ENCODE measurements at regions not wholly inside any gene's neighbourhood (a gene's known extent, or its start where the extent isn't known, plus 50 kb on each side); places are given as distances from the start of the nearest gene placed in this dataset.

DNA sequence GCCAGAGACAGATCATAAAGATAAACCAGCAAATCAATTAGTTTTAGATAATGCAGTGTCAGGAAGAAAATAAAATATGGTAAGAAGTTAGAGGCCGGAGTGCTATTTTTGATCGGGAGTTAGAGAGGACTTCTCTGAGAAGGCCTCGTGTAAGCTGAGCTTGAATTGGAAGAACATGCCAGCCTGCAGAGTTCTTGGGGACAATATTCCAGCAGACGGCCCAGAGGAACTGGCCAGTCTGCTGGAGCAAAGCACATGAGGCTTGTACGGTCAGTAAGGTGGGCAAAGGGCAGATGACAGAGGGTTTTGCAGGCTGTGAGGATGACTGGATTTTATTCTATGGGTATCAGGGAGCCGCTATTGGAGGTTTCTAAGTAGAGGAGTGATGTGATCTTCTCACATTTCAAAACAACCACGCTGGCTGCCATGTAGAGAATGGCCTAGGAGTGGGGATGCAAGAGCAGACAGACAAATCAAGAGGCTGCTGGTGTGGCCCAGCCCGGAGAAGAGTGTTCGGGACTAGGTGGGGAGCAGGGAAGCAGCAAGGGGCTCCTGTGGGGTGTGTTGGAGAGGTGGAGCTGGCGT, 84.0 kb downstream of the HES1 start:
- no peak for DNase-seq

DNA sequence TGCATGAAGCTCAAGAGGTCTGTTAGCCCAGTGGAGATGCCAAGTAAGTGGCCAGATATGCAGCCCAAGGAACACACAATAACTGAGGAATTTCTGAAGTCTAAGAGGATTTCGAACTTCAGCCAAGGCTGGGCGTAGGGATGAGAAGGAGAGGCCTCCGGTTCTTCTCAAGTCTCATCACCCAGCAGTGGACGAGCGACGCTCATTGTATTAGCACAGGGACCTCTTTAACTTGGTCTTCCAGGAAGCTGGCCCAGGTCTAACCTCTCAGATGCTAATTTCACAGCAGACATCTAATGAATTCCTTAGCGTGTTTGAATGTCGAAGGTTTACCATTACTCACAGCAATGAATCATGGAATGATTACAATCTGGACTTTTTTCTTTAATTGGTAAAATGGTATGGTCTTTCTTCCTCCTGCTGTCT, 85.0 kb downstream of the HES1 start:
- no peak for DNase-seq

DNA sequence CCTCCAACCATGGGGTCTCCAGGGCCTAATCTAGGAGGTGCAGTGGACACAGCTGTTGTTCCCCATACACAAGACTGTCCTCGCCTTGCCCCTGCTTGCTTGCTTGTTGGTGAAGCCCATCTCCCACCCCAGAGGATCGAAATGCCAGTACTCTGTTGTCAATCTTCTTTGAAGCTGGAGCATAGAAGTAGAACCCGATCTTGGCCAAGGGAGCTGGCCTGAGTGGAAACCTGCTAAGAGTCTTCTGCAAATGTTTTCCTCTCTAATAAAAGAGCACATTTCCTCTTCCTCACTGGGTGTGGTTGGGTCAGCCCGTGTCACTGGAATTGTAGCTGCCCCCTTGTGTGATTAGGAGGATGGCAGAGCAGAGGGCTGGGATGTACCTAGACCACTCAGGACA, 85.4 kb downstream of the HES1 start:
- DNase-seq, result no peak

DNA sequence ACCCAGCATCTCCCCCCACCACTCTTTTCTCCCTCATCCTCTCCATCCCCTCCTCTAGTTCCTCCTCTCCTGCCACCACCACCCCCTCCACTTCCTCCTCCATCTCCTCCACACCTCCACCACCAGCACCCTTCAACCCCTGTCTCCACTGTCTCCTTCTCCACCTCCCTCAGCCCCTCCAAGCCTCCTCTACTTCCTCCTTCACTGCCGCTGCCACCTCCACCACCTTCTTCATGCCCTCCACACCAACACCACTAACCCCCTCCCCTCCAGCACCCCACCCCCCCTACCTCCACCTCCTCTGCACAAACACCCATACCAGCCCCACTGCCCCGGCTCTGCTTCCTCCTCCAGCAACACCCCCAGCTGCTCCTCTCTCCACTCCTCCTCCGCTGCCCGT, 88.0 kb downstream of the HES1 start:
- DNase-seq, result no peak

DNA sequence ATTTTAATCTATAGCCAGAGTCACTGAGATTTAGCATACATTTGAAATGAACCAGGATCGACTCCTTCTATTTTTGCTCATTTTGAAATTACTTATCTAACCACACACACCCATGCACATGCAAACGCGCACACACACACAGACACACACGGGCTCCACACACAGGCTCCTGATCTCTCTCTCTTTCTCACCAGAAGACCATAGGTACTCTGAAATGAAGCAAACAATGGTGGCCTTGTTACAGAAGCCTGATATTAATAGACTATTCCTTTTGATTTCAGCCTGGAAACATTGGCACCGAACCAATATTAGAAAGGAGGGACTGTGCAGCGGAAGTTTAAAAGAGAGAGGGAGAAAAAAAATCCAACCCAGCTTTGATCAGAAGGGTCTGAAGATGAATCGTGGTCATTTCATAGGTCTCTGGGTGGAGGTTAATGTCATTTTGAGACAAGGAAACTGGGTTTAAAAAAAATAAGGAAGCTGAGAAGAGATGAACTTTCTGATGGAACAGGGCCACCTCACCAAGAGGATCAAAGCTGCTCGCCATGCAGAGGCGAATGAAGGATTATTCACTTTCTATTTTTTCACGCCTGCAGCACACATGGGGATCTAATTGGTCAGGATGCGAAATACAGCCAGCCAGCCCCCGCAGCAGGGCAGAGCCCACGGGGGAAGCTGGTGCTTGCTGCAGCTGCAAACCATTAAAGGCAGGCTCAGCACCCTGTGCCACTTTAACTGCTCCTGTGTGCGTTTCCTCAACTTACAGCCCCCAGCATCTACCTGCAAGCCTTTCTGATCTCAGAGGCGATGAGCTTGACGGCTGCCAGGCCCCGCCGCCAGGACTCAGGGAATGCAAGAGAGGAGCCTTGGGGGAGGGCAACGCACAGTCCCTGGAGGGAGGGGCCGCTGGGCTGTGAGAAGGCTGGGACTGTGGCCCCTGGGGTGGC, 88.8 kb downstream of the HES1 start:
- DNase-seq, result no peak

DNA sequence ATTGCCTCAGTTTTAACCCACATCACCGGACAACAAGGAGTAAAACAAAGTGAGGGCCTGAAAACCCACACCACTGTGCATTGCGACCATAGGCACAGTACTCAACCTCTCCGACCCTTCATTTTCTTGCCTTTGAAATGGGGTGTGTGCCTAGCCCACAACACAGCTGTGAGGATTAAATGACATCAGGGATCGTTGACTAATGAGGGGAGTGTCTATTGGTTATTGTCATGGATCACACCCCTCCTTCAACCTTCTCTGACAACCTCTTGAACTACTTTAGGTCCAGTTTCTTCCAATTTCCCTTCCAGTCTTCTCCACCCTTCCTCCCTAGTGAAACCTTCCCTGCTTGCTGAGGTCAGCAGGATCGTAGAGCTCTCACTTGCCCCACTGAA, 89.5 kb downstream of the HES1 start:
- no peak for DNase-seq

DNA sequence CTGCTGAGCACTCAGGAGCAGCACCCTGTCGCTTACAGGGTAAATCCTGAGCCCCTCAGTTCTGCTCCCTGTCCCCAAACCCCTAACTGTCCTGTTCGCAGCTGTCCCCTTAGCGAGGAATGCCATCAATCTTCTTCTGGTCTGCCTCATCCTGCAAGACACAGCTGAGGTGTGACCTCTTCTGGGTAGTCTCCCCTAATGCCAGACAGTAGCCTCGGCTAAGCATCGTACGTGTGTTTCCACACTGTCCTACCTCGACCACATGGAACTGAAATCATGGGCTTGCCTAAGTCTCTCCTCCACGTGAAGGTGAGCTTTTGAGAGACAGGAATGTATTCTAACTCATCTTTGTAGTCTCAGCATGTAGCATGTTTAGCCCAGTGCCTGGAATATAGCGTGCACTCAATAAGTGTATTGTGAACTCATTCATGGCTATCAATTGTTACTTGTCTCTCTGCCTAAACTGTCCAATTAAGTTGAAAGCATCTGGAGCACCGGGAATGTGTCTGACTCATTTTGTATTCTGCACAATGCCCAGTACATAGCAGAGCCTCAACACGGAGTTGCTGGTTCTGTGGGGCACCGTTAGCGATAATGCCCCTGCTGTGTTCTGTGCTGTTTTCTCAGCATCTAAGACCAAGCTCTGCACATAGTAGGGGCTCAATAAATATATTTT, 90.2 kb downstream of the HES1 start:
- DNase-seq, result no peak

DNA sequence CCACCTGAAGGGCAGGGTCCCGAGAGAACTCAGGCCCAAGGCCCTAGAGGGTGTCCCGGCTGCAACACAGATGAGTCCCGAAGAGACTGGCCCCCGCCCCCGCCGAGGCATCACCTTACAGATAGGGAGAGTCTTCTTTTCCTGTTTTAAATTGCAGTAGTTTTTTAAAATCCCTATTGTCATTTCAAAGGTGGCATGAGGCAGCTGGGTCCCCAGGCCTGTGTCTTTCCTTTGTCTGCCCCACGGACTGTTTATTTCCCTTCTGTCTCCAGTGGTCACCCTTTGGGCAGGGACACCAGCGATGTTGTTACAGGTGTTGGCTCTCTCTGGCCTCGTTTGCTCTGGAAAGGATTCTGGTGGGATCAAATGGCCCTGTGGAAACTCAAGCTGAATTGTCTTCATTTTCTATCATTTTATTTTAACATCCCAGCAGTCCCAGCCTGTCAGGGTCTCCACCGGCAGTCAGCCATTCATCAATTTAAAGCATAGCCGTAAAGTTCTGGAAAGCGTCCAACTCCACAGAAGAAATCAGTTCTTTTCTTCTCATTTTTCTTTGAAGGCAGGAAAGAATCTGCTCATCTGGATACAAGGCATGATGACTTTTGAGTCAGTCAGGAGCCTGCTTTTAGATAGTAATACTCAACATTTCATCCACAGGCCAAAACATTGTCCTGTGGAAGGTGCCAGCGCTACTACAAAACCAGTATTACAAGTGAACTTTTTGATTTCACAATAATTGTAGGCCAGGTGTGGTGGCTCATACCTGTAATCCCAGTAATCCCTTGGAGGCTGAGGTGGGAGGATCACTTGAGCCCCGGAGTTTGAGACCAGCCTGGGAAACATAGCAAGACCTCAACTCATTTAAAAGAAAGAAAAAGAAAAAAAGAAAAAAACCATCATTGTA, 96.2 kb downstream of the HES1 start:
- DNase-seq, result no peak

DNA sequence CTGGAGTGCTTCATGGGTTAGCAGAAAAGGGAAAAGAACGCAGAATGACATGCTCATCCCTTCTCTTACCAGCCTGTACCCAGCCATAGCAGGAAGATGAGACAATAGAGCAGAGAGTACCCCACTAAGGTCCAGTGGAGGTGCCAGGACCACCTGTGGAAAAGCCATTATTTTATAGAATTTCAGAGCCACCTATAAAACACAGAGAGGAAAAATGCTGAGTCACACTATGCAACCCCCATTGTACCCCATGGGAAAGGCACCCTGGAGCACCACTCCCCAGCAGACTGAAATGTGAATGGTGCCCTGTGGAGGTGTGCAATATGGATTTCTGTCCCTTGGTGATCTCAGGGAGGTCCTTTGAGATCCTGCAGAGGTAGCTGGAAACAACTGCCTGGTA, 97.2 kb downstream of the HES1 start:
- no peak for DNase-seq

DNA sequence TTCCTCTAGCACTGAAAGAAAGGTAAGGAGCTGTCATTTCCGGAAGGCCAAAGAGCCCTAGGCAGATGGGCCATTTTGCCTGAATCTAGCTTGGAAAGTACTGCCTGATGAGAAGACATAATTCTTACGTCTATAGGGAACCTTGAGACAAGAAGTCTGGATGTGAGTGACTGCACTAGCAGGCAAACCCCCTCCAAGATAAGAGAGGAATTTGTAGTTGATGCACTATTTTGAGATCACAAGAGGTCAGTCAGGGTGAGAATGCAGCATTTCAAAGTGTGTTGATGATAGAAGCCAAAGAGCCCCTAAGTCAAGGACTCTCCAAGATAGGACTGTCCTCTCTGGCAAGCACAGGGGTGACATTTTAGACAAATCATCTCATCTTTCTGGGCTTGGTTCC, 99.2 kb downstream of the HES1 start:
- peak; percentile 12 for DNase-seq

DNA sequence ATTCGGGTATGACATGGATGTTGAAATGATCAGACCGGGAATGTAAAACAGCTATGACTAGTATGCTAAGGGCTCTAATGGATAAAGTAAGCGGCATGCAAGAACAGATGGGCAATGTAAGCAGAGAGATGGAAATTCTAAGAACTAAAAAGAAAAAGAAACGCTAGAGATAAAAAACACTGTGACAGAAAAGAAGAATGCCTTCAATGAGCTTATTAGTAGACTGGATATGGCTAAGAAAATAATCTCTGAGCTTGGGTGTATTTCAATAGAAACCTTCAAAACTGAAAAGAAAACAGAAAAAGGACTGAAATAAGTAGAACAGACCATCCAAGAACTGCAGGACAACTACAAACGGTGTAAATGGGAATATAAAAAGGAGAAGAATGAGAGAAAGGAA, 101.2 kb downstream of the HES1 start:
- DNase-seq, result no peak

DNA sequence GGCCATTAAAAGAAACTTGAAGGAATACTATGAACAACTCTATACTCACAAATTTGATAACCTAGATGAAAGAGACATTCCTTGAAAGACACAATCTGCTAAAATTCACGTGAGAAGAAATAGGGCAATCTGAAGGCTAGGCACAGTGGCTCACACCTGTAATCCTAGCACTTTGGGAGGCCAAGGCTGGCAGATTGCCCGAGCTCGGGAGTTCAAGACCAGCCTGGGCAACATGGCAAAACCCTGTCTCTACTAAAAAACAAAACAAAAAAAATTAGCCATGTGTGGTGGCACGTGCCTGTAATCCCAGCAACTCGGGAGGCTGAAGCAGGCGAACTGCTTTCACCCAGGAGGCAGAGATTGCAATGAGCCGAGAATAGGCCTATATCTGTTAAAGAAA, 104.8 kb downstream of the HES1 start:
- DNase-seq, result no peak

DNA sequence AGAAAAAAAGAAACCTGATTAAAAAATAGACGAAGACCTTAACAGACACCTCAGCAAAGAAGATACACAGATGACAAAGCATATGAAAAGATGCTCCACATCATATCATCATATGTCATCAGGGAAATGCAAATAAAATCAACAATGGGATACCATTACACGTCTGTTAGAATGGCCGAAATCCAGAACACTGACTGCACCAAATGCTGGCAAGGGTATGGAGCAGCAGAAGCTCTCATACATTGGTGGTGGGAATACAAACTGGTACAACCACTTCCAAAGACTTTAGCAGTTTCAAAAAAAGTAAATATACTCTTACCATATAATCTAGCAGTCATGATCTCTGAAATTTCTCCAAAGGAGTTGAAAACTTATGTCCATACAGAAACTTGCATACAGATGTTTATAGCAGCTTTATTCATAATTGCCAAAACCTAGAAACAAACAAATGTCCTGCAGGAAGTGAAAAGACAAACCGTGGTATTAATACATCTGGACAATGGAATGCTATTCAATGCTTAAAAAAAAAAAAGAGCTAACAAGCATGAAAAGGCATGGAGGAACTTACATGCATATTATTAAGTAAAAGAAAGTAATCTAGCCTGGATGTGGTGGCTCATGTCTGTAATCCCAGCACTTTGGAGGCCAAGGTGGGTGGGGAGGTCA, 107.4 kb downstream of the HES1 start:
- DNase-seq, result no peak

DNA sequence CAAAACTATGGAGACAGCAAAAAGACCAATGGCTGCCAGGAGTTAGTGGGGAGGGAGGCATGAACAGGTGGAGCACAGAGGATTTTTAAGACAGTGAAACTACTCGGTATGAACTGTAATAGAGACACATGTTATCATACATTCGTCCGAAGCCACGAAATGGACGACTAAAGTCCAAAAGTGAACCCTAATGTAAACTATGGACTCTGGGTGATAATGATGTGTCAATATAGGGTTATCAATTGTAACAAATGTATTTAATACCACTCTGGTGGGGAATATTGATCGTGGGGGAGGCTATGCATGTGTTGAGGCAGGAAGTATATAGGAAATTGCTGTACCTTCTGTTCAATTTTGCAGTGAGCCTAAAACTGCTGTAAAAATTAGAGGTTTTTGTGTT, 107.0 kb downstream of the CPN2 start:
- DNase-seq, result no peak

DNA sequence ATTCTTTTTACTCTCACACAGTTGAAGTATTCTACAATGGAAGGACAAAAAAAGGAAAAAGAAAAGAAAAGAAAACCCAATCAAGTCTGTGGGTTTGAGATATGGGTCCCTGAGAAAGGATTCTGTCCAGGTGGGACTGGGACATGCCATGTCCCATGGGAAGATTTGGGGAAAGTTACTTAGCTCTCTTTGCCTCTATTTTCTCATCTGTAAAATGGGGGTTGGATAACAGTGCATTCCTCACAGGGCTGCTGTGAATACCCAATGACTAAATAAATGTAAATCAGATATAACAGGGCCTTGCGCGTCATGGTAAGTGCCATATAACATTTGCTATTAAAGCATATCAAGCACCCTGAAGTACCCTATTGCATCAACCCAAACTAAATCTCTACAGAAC, 105.7 kb downstream of the CPN2 start:
- DNase-seq, result no peak

DNA sequence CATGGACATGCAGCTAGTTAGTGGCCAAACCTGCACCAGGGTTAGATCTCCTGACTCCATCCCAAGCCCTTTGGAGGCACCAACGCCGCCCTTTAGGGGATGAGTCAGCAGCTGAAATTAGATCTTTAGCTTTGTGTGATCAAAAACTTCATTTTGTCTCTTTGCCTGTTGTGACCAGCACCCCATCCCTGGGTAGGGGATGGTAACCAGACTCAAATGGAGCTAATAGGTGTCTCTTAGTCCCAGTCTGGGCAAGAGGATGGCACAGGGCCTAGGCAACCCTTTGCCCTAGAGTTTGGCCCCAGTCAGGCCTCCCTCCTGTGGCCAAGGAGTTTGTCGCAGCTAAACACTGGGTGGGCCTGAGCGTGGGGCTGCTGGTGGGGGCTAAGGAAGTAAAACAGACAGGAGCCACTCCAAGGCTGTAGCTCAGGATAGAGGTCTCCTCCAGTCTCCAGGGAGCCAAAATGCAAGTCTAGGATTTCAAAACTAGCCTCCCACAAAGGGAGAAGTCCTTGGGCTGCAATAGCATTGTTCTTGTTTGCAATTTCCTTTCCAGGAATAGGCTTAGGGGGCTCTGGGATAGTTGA, 105.1 kb downstream of the CPN2 start:
- DNase-seq, result peak; percentile 20

DNA sequence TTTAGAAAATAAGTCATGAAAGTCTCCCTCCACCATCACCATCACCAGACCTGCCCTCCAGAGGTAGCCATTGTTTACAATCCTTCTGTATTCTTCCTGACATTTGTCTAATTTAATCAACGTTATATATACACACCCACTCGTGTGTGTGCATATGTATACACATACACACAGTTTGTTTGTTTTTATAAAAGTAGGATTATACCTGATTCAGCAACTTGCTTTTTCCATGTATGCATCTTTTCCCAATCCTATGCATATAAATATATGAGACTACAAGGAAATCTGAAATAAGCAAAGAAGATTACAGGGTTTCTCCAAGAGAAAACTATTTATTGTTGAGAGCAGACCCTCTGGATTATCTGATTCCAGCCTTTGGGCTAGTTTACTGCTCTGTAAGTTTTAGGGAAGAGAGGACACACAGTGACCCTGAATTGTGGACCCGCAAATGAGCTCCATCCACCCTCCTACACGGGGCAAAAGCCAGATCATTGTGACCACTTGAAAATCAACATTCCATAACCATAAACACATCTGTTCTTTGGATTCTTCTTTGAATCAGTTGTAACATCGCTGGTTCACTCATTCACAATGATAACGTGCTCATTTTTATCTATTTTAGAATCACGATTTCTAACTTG, 104.3 kb downstream of the CPN2 start:
- peak; percentile 19 for DNase-seq

DNA sequence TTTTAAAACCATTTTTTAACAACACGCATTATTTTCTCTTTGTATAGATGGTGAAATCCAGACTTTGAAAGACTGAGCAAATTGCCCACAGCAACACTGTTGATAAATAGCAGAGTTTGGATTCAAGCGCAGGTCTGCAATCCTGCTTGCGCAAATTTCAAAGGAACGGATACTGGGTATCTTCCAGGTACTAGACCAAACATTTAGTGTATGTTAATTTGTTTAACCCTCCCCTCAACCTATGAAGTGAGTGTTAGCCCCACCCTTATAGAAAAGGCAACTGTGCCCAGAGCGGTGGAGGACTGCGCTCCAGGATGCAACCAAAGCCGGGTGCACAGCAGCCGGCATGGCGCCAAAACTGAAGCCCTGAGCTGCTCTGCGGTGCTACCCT, 103.8 kb downstream of the CPN2 start:
- no peak for DNase-seq

DNA sequence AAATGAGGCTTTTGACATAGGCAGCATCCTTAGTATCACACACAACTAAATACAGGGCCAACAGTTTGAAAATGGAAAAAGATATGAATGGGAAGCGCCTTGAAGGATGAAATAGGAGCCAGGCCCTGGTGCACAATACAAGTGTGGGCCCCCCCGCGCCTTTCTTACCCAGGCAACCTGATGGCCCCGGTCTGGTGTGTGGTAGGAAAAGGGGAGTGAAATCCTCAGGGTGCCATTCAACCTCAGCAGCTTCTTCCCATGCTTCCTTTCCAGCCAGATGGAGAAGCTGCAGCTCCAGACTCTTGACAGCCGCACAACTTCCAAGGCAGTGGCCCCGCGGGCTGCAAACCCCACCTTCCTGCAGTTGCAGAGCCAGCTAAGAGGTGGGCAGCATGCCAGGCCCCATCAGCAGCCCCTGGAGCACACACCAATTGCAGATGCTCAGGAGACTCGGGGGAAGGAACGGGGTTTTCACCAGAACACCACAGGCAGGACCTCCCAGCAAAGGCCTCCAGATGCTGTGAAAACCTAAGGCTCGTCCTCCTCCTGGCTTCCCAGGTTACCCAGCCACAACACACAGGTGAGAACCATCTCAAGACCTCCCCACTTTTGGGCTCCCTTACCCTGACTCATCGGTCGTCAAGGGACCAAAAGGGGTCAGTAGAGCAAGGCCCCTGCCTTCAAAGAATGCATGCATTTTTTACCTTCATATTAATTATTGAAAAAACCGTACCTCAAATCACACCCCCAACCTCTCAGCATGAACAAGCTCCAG, 101.6 kb downstream of the CPN2 start:
- no peak for DNase-seq

DNA sequence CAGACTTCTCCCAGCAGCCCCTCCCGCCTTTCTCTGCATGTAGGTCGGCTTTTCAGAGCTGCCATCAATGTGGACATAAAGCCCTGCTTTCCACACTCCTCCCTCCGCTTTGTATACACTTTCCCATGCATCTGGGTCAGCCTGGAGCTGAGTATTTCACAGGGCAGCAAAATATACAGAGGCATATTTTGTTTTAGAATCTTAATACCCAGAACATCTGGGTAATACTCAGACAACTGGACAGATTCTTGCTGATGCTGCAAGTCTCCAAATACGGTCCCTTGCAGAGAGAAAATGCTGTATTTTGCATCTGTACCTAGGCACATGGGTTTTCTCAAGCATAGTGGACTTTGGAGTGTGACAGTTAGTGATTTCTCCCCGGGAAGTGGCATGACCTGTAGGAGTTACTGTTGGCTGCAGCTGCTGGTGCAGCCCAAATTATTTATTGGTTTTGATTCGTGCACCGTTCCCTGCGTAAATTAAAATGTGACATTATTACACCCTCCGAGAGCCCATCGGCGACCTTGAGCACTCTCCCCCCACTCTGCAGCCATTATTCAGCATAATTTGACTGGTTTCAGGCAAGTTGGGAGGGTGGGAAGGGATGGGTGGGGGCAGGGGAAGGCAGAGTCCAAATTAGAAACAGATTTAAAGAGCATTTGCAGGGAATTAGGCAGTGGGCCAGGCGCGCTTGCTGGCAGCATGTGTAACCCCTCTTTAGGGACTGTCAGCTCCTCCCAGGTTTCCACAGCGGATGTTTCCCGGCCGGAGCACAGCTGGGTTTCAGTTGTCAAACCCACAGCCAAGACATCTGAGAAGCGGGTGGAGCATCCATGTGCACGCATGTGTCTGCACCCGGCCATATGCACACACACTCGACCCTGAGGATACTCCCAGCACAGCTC, 100.8 kb downstream of the CPN2 start:
- no peak for DNase-seq
